SK-N-SH treated with all-trans-retinoic acid at 6 μM for 48 hours (cell line): ENCODE measurements at regions not wholly inside any gene's neighbourhood (a gene's known extent, or its start where the extent isn't known, plus 50 kb on each side); places are given as distances from the start of the nearest gene placed in this dataset.

Experiments used
- ATAC-seq: fragments of 200-7000 bp; cut with Tn5 transposase; 3 replicates; pipeline ENCODE4 v1.9.1; 2020; ENCODE audit warnings: mild to moderate bottlenecking, moderate library complexity
- ARNTL ChIP-seq: fragments of 450-650 bp; formaldehyde crosslinking; IDR thresholded peaks from 2 replicates; pipeline ENCODE4 v1.5.0; 2020; ENCODE audit warnings: low read depth, mild to moderate bottlenecking, moderate library complexity, borderline replicate concordance
- BACH2 ChIP-seq: fragments of 250-450 bp; sonication (Bioruptor Pico); IDR thresholded peaks from 2 replicates; pipeline ENCODE4 v1.9.0; 2021; ENCODE audit warnings: mild to moderate bottlenecking, borderline replicate concordance
- CREB5 ChIP-seq: fragments of 250-450 bp; sonication (Bioruptor Pico); IDR thresholded peaks from 2 replicates; pipeline ENCODE4 v1.5.1; 2020; ENCODE audit warnings: low read depth, mild to moderate bottlenecking, moderate library complexity
- CSDC2 ChIP-seq: fragments of 250-450 bp; sonication (Bioruptor Pico); IDR thresholded peaks from 2 replicates; pipeline ENCODE4 v1.5.0; 2020; ENCODE audit warnings: mild to moderate bottlenecking, moderate library complexity
- CSRNP3 ChIP-seq: fragments of 250-450 bp; sonication (Bioruptor Pico); IDR thresholded peaks from 2 replicates; pipeline ENCODE4 v1.5.1; 2021; ENCODE audit warnings: mild to moderate bottlenecking, moderate library complexity
- ESRRG ChIP-seq: fragments of 250-450 bp; sonication (Bioruptor Pico); IDR thresholded peaks from 2 replicates; pipeline ENCODE4 v1.6.1; 2021; ENCODE audit warnings: mild to moderate bottlenecking
- GLIS3 ChIP-seq: fragments of 250-450 bp; sonication (Bioruptor Pico); IDR thresholded peaks from 2 replicates; pipeline ENCODE4 v1.5.0; 2020; ENCODE audit warnings: mild to moderate bottlenecking, moderate library complexity
- ISL1 ChIP-seq: fragments of 250-450 bp; sonication (Bioruptor Pico); IDR thresholded peaks from 2 replicates; pipeline ENCODE4 v2.1.2; 2022; ENCODE audit warnings: mild to moderate bottlenecking, moderate library complexity
- OSR1 ChIP-seq: fragments of 250-450 bp; sonication (Bioruptor Pico); IDR thresholded peaks from 2 replicates; pipeline ENCODE4 v1.8.0; 2022; ENCODE audit warnings: moderate library complexity, mild to moderate bottlenecking, inconsistent platforms
- PPARA ChIP-seq: fragments of 250-450 bp; sonication (Bioruptor Pico); IDR thresholded peaks from 2 replicates; pipeline ENCODE4 v1.5.0; 2020; ENCODE audit warnings: mild to moderate bottlenecking, borderline replicate concordance
- RARB ChIP-seq: fragments of 250-450 bp; sonication (Bioruptor Pico); IDR thresholded peaks from 2 replicates; pipeline ENCODE4 v1.8.0; 2021; ENCODE audit warnings: mild to moderate bottlenecking, moderate library complexity
- SNAI2 ChIP-seq: fragments of 250-450 bp; sonication (Bioruptor Pico); IDR thresholded peaks from 2 replicates; pipeline ENCODE4 v1.5.0; 2020; ENCODE audit warnings: mild to moderate bottlenecking, moderate library complexity
- TCF4 ChIP-seq: fragments of 250-450 bp; sonication (Bioruptor Pico); IDR thresholded peaks from 2 replicates; pipeline ENCODE4 v1.8.0; 2021; ENCODE audit warnings: mild to moderate bottlenecking, moderate library complexity, borderline replicate concordance
- TOX ChIP-seq: fragments of 250-450 bp; sonication (Bioruptor Pico); IDR thresholded peaks from 2 replicates; pipeline ENCODE4 v1.8.0; 2021; ENCODE audit warnings: mild to moderate bottlenecking, moderate library complexity, borderline replicate concordance
- TSHZ2 ChIP-seq: fragments of 250-450 bp; sonication (Bioruptor Pico); IDR thresholded peaks from 2 replicates; pipeline ENCODE4 v1.5.0; 2020; ENCODE audit warnings: mild to moderate bottlenecking, moderate library complexity
- ZC3H10 ChIP-seq: fragments of 250-450 bp; sonication (Bioruptor Pico); IDR thresholded peaks from 2 replicates; pipeline ENCODE4 v1.5.1; 2021; ENCODE audit warnings: mild to moderate bottlenecking, moderate library complexity
- ZFP3 ChIP-seq: fragments of 250-450 bp; sonication (Bioruptor Pico); IDR thresholded peaks from 2 replicates; pipeline ENCODE4 v1.5.0; 2020; ENCODE audit warnings: mild to moderate bottlenecking, moderate library complexity
- ZFP30 ChIP-seq: fragments of 450-650 bp; formaldehyde crosslinking; IDR thresholded peaks from 2 replicates; pipeline ENCODE4 v1.5.0; 2022; ENCODE audit warnings: mild to moderate bottlenecking, moderate library complexity
- ZNF565 ChIP-seq: fragments of 450-650 bp; formaldehyde crosslinking; conservative IDR thresholded peaks from 2 replicates; pipeline ENCODE4 v1.5.0; 2020; ENCODE audit warnings: low read depth, mild to moderate bottlenecking, moderate library complexity
- ZNF70 ChIP-seq: fragments of 450-650 bp; formaldehyde crosslinking; IDR thresholded peaks from 2 replicates; pipeline ENCODE4 v1.5.0; 2020; ENCODE audit warnings: mild to moderate bottlenecking, moderate library complexity
- ZNF8 ChIP-seq: fragments of 450-650 bp; formaldehyde crosslinking; IDR thresholded peaks from 2 replicates; pipeline ENCODE4 v1.5.0; 2020; ENCODE audit warnings: mild to moderate bottlenecking, moderate library complexity

GRCh38 chr4:178083968-178084367, 641.7 kb upstream of the AGA start (continued):
- TF ChIP-seq TSHZ2 (CRISPR knock-in tag), result no peak
- no peak for TF ChIP-seq ARNTL (CRISPR knock-in tag)
- TF ChIP-seq ZNF8 (CRISPR knock-in tag), result no peak
- TF ChIP-seq TCF4 (CRISPR knock-in tag), result no peak

GRCh38 chr4:178086320-178086719, 644.1 kb upstream of the AGA start:
- ATAC-seq, result no peak
- TF ChIP-seq PPARA (no peak), CSRNP3 (CRISPR knock-in tag) (no peak), SNAI2 (CRISPR knock-in tag) (no peak)

- TF ChIP-seq ZFP3 (CRISPR knock-in tag) (no peak), ZNF565 (no peak), ARNTL (CRISPR knock-in tag) (no peak), SNAI2 (CRISPR knock-in tag) (no peak), ZFP30 (CRISPR knock-in tag) (no peak), ZNF70 (CRISPR knock-in tag) (no peak), RARB (CRISPR knock-in tag) (no peak), ISL1 (no peak), TSHZ2 (CRISPR knock-in tag) (no peak), PPARA (no peak), CSDC2 (no peak), ESRRG (CRISPR knock-in tag) (no peak), CSRNP3 (CRISPR knock-in tag) (no peak), OSR1 (CRISPR knock-in tag) (no peak), TOX (CRISPR knock-in tag) (no peak), CREB5 (CRISPR knock-in tag) (no peak)
- TF ChIP-seq, all 23 proteins: peak for 0
These were observed 648.6 kb upstream of the AGA start for GRCh38 chr4:178090640-178091411.

GRCh38 chr4:178102139-178102538, 659.9 kb upstream of the AGA start:
- TF ChIP-seq ZNF565 (no peak), GLIS3 (CRISPR knock-in tag) (no peak), ZC3H10 (CRISPR knock-in tag) (no peak), ZNF70 (CRISPR knock-in tag) (no peak), TCF4 (CRISPR knock-in tag) (no peak), ESRRG (CRISPR knock-in tag) (no peak), ZFP30 (CRISPR knock-in tag) (no peak), BACH2 (CRISPR knock-in tag) (no peak), ZFP3 (CRISPR knock-in tag) (no peak), TSHZ2 (CRISPR knock-in tag) (no peak)
- ATAC-seq, result no peak

More at GRCh38 chr4:178090640-178091411, 648.6 kb upstream of the AGA start:
- ATAC-seq, result no peak
